GM10266 (cell line): ENCODE measurements at regions not wholly inside any gene's neighbourhood (a gene's known extent, or its start where the extent isn't known, plus 50 kb on each side); places are given as distances from the start of the nearest gene placed in this dataset.
"Not testable (repeated sequence)": the region's sequence is repeated elsewhere in the genome, so short reads cannot be mapped to it uniquely, and the experiment has no call there.

ENCODE experiments used
- DNase-seq: peaks from one replicate; pipeline ENCODE4 v3.0.0; 2012; ENCODE audit errors: extremely low spot score
- CTCF ChIP-seq: IDR thresholded peaks from 2 replicates; pipeline ENCODE4 v1.5.1; 2012; ENCODE audit warnings: mild to moderate bottlenecking, low read depth; ENCODE audit not compliant: control insufficient read depth, insufficient read depth; ENCODE audit errors: missing control alignments

- no peak for TF ChIP-seq CTCF
- no peak for DNase-seq
Measured at GRCh38 chr9:120310035-120310434, 269.9 kb downstream of the CDK5RAP2 start.

- TF ChIP-seq CTCF: no peak
- DNase-seq: no peak
Measured at GRCh38 chr9:120308495-120308894, 271.5 kb downstream of the CDK5RAP2 start.

- no peak for DNase-seq
- TF ChIP-seq CTCF: no peak
Measured at GRCh38 chr9:120307599-120307998, 272.4 kb downstream of the CDK5RAP2 start.

- no peak for DNase-seq
- no peak for TF ChIP-seq CTCF
Measured at GRCh38 chr9:120306561-120306960, 273.4 kb downstream of the CDK5RAP2 start.

- no peak for TF ChIP-seq CTCF
- DNase-seq: no peak
Measured at GRCh38 chr9:120306088-120306487, 273.9 kb downstream of the CDK5RAP2 start.

- not testable (repeated sequence) for DNase-seq
Measured at GRCh38 chr9:120304896-120305295, 275.1 kb downstream of the CDK5RAP2 start.

GRCh38 chr9:120303519-120303918 lies 276.4 kb downstream of the CDK5RAP2 start:
- TF ChIP-seq CTCF: no peak
- no peak for DNase-seq

GRCh38 chr9:120299785-120300184 lies 280.2 kb downstream of the CDK5RAP2 start:
- DNase-seq: no peak
- no peak for TF ChIP-seq CTCF
